ENCODE measurements at regions not wholly inside any gene's neighbourhood (a gene's known extent, or its start where the extent isn't known, plus 50 kb on each side); places are given as distances from the start of the nearest gene placed in this dataset.

- H3K27ac ChIP-seq (ENCODE audit: low read depth in 1 of 2, low read length in 2 of 2) = no peak overlapping the region
- no peak overlapping the region for H3K9ac ChIP-seq (ENCODE audit: low read depth in 1 of 2, low read length in 2 of 2)
- no peak overlapping the region for H3K4me3 ChIP-seq (ENCODE audit: low read depth in 1 of 3, low read length in 3 of 3)
- TF ChIP-seq YY1 (IDR thresholded peaks at IDR 0.05) (no peak), NR2F2 (IDR thresholded peaks at IDR 0.05) (no peak), GABPA (IDR thresholded peaks at IDR 0.05 in 1 of 2, conservative IDR thresholded peaks at IDR 0.05 in 1 of 2) (no peak), FOXA1 (IDR thresholded peaks at IDR 0.05) (no peak), JUND (IDR thresholded peaks at IDR 0.05) (no peak), ATF3 (IDR thresholded peaks at IDR 0.05) (no peak), SP1 (IDR thresholded peaks at IDR 0.05) (no peak), FOXA2 (IDR thresholded peaks at IDR 0.05) (no peak), EGR1 (IDR thresholded peaks at IDR 0.05; ENCODE audit: low read depth in 2 of 2) (no peak), HNF4A (conservative IDR thresholded peaks at IDR 0.05) (no peak), RAD21 (IDR thresholded peaks at IDR 0.05) (no peak), HNF4G (IDR thresholded peaks at IDR 0.05) (no peak), TAF1 (conservative IDR thresholded peaks at IDR 0.05) (no peak), CTCF (IDR thresholded peaks at IDR 0.05; ENCODE audit: low read depth, low read length, missing input control) (no peak), RXRA (IDR thresholded peaks at IDR 0.05) (no peak)
- TF ChIP-seq, protein P1, sequence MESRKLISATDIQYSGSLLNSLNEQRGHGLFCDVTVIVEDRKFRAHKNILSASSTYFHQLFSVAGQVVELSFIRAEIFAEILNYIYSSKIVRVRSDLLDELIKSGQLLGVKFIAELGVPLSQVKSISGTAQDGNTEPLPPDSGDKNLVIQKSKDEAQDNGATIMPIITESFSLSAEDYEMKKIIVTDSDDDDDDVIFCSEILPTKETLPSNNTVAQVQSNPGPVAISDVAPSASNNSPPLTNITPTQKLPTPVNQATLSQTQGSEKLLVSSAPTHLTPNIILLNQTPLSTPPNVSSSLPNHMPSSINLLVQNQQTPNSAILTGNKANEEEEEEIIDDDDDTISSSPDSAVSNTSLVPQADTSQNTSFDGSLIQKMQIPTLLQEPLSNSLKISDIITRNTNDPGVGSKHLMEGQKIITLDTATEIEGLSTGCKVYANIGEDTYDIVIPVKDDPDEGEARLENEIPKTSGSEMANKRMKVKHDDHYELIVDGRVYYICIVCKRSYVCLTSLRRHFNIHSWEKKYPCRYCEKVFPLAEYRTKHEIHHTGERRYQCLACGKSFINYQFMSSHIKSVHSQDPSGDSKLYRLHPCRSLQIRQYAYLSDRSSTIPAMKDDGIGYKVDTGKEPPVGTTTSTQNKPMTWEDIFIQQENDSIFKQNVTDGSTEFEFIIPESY (IDR thresholded peaks at IDR 0.05) = no peak
- TF ChIP-seq, protein P2, sequence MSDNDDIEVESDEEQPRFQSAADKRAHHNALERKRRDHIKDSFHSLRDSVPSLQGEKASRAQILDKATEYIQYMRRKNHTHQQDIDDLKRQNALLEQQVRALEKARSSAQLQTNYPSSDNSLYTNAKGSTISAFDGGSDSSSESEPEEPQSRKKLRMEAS (IDR thresholded peaks at IDR 0.05) = no peak
- H3K36me3 ChIP-seq (ENCODE audit: control insufficient read depth in 4 of 4, insufficient read depth in 3 of 4, low read depth in 1 of 4, low read length in 3 of 4) = no peaks in the 10 kb centered on the region
- H3K9me3 ChIP-seq (ENCODE audit: control insufficient read depth in 4 of 4, low read length in 3 of 4) = no peaks in the 10 kb centered on the region
- DNase-seq (ENCODE audit: low spot score) = no peak
- H3K4me1 ChIP-seq (ENCODE audit: control insufficient read depth in 4 of 4, insufficient read depth in 4 of 4, low read length in 3 of 4) = no peaks in the 10 kb centered on the region
- no peaks in the 10 kb centered on the region for H3K27me3 ChIP-seq (ENCODE audit: control insufficient read depth in 4 of 4, insufficient read depth in 4 of 4, low read length in 3 of 4)
- WGBS = 30% methylated on average over 1 of the region's 1 CpG
These were observed 485.7 kb upstream of the EDIL3 start for GRCh38 chr5:84870369-84870768.

- Histone ChIP-seq H3K9me3 (ENCODE audit: control insufficient read depth in 4 of 4, low read length in 3 of 4) (no peaks in the 10 kb centered on the region), H3K4me3 (ENCODE audit: low read depth in 1 of 3, low read length in 3 of 3) (no peak overlapping the region), H3K27me3 (ENCODE audit: control insufficient read depth in 4 of 4, insufficient read depth in 4 of 4, low read length in 3 of 4) (no peaks in the 10 kb centered on the region), H3K9ac (ENCODE audit: low read depth in 1 of 2, low read length in 2 of 2) (no peak overlapping the region), H3K27ac (ENCODE audit: low read depth in 1 of 2, low read length in 2 of 2) (no peak overlapping the region), H3K36me3 (ENCODE audit: control insufficient read depth in 4 of 4, insufficient read depth in 3 of 4, low read depth in 1 of 4, low read length in 3 of 4) (no peaks in the 10 kb centered on the region), H3K4me1 (ENCODE audit: control insufficient read depth in 4 of 4, insufficient read depth in 4 of 4, low read length in 3 of 4) (no peaks in the 10 kb centered on the region)
- 78% methylated on average over 8 of the region's 8 CpGs for WGBS
- no peak for DNase-seq (ENCODE audit: low spot score)
- TF ChIP-seq NR2F2 (IDR thresholded peaks at IDR 0.05) = no peak
- no peak for TF ChIP-seq ATF3 (IDR thresholded peaks at IDR 0.05)
- TF ChIP-seq RAD21 (IDR thresholded peaks at IDR 0.05) = no peak
- TF ChIP-seq, protein P2 (IDR thresholded peaks at IDR 0.05) = no peak
- TF ChIP-seq, protein P1 (IDR thresholded peaks at IDR 0.05) = no peak
- no peak for TF ChIP-seq TAF1 (conservative IDR thresholded peaks at IDR 0.05)
- no peak for TF ChIP-seq HNF4G (IDR thresholded peaks at IDR 0.05)
- TF ChIP-seq GABPA (IDR thresholded peaks at IDR 0.05 in 1 of 2, conservative IDR thresholded peaks at IDR 0.05 in 1 of 2) = no peak
- no peak for TF ChIP-seq HNF4A (conservative IDR thresholded peaks at IDR 0.05)
- no peak for TF ChIP-seq REST (IDR thresholded peaks at IDR 0.05)
- no peak for TF ChIP-seq SP1 (IDR thresholded peaks at IDR 0.05)
- no peak for TF ChIP-seq FOXA1 (IDR thresholded peaks at IDR 0.05)
- no peak for TF ChIP-seq EGR1 (IDR thresholded peaks at IDR 0.05; ENCODE audit: low read depth in 2 of 2)
- no peak for TF ChIP-seq CTCF (IDR thresholded peaks at IDR 0.05; ENCODE audit: low read depth, low read length, missing input control)
- no peak for TF ChIP-seq FOXA2 (IDR thresholded peaks at IDR 0.05)
These were observed 485.0 kb upstream of the EDIL3 start for GRCh38 chr5:84869675-84870074.

Measured in liver (tissue), 8 donors.